ENCODE measurements at regions not wholly inside any gene's neighbourhood (a gene's known extent, or its start where the extent isn't known, plus 50 kb on each side); places are given as distances from the start of the nearest gene placed in this dataset.

DNA sequence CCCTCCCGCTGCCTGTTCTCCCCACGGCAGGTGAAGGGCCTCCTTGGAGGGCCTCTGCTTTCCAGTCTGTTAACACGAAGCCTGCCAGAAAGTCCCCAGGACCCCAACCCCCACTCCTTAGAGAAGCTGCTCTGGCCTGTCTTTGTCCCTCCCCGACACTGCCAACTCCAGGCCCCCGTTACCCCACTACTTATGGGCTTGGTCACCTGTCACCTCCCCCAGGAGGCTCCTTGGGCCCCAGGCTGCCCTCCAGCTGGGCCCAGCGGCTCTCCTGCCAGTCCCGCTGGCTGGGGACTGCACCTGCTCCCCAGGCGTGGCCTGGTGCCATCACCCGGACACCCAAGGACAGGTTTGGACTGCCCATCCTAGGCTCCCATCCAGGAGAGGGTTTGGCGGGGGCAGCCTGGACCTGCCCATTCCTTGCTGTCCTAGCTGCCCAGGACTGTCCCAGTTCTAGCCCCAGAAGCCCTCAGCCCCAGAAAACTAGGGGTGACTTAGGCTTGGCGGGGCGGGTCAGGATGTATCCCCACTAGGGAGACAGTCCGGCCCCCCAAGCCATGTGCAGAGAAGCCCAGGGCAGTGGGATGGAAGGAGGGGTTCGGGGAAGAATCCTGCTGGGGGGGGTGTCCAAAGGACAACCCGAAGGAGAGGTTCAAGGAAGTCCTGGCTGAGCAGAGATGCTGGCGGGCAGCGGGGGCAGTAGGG is 155.7 kb upstream of the C14orf180 start:
- Histone ChIP-seq H3K4me3 (ENCODE audit: low read length in 2 of 2) (no peak overlapping the region), H3K9me3 (ENCODE audit: control insufficient read depth in 2 of 2, insufficient read depth in 1 of 2, low read length in 1 of 2) (no peaks in the 10 kb centered on the region), H3K27ac (ENCODE audit: low read depth in 1 of 2, low read length in 1 of 2) (no peak overlapping the region), H3K27me3 (ENCODE audit: control insufficient read depth in 2 of 2, insufficient read depth in 1 of 2, low read length in 1 of 2) (peaks cover 0 to 2% of the 10 kb centered on the region in 2 donors), H3K36me3 (ENCODE audit: control insufficient read depth in 2 of 2, insufficient read depth in 2 of 2, low read length in 1 of 2) (no peaks in the 10 kb centered on the region), H3K4me1 (ENCODE audit: control insufficient read depth in 2 of 2, insufficient read depth in 2 of 2, low read length in 2 of 2) (no peaks in the 10 kb centered on the region)
- no peak for DNase-seq (ENCODE audit: low read depth in 6 of 9, low spot score in 9 of 9)
- WGBS = 93% methylated on average over 17 of the region's 17 CpGs

DNA sequence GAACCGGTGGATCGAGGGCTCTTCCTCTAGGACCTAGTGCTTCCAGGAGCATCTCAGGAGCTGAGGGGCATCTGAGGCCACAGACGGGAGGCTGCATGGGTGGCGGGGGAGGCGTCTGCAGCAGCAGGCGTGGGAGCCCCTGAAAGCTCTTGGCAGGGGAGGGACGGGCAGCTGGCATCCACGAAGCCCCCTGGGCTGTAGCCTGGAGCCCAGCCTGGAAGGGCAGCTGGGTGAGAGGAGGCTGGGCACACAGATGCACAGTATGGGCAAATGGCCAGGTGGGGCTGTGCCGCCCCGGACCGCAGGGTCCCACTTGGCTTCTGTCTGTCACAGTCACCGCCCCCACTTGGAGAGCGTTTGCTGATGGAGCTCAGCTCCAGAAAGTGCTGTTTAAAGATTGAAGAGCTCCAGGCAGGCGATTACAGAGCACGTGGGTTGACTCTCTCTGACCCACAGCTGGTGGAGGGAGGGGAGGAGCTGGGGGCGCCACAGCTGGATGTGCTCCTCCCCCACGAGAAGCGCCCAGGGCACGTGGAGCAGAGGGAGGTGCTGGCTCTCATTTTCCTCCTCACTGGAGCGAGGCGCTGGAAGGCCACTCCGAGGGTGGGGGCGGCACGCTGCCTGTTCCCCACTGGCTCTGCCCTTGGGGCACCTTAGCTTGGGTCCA is 155.0 kb upstream of the C14orf180 start:
- no peaks in the 10 kb centered on the region for H3K9me3 ChIP-seq (ENCODE audit: control insufficient read depth in 2 of 2, insufficient read depth in 1 of 2, low read length in 1 of 2)
- H3K4me3 ChIP-seq (ENCODE audit: low read length in 2 of 2) = no peak overlapping the region
- WGBS = 69% methylated on average over 24 of the region's 24 CpGs
- no peaks in the 10 kb centered on the region for H3K4me1 ChIP-seq (ENCODE audit: control insufficient read depth in 2 of 2, insufficient read depth in 2 of 2, low read length in 2 of 2)
- no peak for DNase-seq (ENCODE audit: low read depth in 6 of 9, low spot score in 9 of 9)
- peaks cover 0 to 2% of the 10 kb centered on the region in 2 donors for H3K27me3 ChIP-seq (ENCODE audit: control insufficient read depth in 2 of 2, insufficient read depth in 1 of 2, low read length in 1 of 2)
- H3K27ac ChIP-seq (ENCODE audit: low read depth in 1 of 2, low read length in 1 of 2) = no peak overlapping the region
- H3K36me3 ChIP-seq (ENCODE audit: control insufficient read depth in 2 of 2, insufficient read depth in 2 of 2, low read length in 1 of 2) = no peaks in the 10 kb centered on the region

DNA sequence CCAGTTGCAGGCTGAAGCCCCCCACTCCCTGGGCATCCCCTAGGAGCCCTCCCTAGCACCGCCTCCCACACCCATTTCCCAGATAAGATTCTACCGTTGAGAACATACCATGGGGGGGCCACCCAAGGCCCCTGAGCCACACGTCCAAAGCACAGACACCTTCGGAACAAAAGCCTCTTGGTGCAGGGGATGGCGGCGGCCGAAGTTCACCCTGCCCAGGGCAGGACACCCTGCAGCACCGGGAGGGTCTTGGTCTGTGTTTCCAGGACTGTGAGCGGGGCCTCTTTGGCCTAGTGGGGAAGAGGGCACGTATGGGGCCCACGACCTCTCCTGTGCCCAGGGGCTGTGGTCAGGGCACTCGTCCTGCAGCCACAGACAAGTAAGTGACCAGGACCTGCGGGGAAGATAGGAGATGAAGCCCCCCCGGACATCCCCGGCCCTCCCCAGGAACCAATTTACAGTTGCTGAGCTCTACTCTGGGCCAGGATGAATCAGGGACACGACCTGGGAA is 154.3 kb upstream of the C14orf180 start:
- H3K4me3 ChIP-seq (ENCODE audit: low read length in 2 of 2) = no peak overlapping the region
- no peak overlapping the region for H3K27ac ChIP-seq (ENCODE audit: low read depth in 1 of 2, low read length in 1 of 2)
- no peak for DNase-seq (ENCODE audit: low read depth in 6 of 9, low spot score in 9 of 9)
- 90% methylated on average over 16 of the region's 16 CpGs for WGBS
- H3K4me1 ChIP-seq (ENCODE audit: control insufficient read depth in 2 of 2, insufficient read depth in 2 of 2, low read length in 2 of 2) = no peaks in the 10 kb centered on the region
- no peaks in the 10 kb centered on the region for H3K9me3 ChIP-seq (ENCODE audit: control insufficient read depth in 2 of 2, insufficient read depth in 1 of 2, low read length in 1 of 2)
- peaks cover 0 to 2% of the 10 kb centered on the region in 2 donors for H3K27me3 ChIP-seq (ENCODE audit: control insufficient read depth in 2 of 2, insufficient read depth in 1 of 2, low read length in 1 of 2)
- no peaks in the 10 kb centered on the region for H3K36me3 ChIP-seq (ENCODE audit: control insufficient read depth in 2 of 2, insufficient read depth in 2 of 2, low read length in 1 of 2)

DNA sequence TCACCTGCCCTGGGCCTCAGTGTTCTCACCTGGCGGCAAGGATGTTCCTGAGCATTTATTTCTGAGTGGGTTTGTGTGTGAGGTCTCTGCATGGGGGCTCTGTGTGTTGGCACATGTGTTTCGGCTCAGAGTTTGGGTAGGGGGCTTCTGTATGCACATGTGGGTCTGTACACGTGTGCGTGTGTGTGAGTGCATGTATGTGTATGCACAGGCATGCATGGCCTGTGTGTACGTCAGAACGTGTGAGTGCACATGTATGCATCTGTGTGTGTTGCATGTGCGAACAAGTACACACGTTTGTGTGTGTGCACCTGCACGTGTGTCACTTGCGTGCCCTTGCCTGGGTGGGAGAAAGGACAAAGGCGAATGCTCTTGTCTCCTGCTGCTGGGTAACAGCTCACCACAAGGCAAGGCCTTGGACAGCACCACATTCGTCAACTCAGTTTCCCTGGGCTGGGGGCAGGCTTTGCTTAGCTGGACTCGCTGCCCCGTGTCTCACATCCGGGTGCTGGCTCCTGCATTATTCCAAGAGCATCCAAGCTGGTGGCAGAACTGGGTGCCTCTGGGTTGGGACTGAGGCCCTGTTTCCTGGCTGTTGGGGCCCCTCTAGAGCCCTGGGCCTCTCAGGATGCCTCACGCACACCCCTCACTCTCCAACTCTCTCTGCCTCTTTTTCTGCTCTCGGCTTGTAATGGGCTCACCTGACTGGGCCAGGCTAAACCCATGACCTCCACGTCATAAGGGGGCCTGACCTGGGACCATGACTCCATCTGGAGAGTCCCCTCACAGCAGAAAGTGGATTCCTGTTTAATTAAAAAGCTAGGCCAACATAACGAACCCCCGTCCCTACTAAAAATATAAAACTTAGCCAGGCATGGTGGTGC is 153.6 kb upstream of the C14orf180 start:
- no peak for DNase-seq (ENCODE audit: low read depth in 6 of 9, low spot score in 9 of 9)
- H3K4me3 ChIP-seq (ENCODE audit: low read length in 2 of 2) = no peak overlapping the region
- H3K27me3 ChIP-seq (ENCODE audit: control insufficient read depth in 2 of 2, insufficient read depth in 1 of 2, low read length in 1 of 2) = peaks cover 0 to 2% of the 10 kb centered on the region in 2 donors
- H3K36me3 ChIP-seq (ENCODE audit: control insufficient read depth in 2 of 2, insufficient read depth in 2 of 2, low read length in 1 of 2) = no peaks in the 10 kb centered on the region
- WGBS = 94% methylated on average over 20 of the region's 20 CpGs
- no peaks in the 10 kb centered on the region for H3K9me3 ChIP-seq (ENCODE audit: control insufficient read depth in 2 of 2, insufficient read depth in 1 of 2, low read length in 1 of 2)
- no peak overlapping the region for H3K27ac ChIP-seq (ENCODE audit: low read depth in 1 of 2, low read length in 1 of 2)
- H3K4me1 ChIP-seq (ENCODE audit: control insufficient read depth in 2 of 2, insufficient read depth in 2 of 2, low read length in 2 of 2) = no peaks in the 10 kb centered on the region

DNA sequence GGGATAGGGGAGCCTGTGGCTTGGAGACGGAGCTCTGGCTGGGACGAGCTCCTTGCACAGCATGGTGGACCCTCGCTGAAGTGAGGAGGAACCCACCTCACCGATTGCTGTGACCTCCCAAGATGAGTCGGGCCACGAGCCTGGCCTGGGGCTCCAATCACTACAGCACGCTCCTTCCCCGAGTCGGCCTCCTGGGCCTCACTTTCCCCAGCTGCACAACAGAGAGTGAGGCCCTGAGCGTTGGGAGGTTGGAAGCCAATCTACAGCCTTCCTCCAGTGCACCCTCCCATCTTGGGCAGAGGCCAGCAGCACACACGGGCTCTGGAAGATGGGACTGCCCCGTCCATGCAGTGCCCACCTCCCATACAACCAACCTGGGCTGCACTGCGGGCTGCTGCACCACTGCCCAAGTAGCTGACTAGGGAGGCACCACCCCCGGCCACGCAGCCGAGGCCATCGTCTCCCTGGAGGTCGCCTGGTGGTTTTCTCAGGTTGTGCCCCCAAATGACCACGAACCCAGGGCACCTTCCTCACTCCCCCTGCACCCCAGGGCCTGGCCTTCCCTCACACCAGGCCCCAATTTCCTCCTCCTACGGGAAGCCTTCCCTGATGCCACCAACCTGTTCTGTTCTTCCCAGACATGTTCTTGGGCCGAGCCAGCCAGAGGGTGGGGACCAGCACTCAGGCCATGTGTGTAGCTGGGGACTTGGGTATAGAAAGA is 152.3 kb upstream of the C14orf180 start:
- peaks cover 0 to 2% of the 10 kb centered on the region in 2 donors for H3K27me3 ChIP-seq (ENCODE audit: control insufficient read depth in 2 of 2, insufficient read depth in 1 of 2, low read length in 1 of 2)
- no peaks in the 10 kb centered on the region for H3K36me3 ChIP-seq (ENCODE audit: control insufficient read depth in 2 of 2, insufficient read depth in 2 of 2, low read length in 1 of 2)
- WGBS = 92% methylated on average over 21 of the region's 21 CpGs
- no peak for DNase-seq (ENCODE audit: low read depth in 6 of 9, low spot score in 9 of 9)
- H3K9me3 ChIP-seq (ENCODE audit: control insufficient read depth in 2 of 2, insufficient read depth in 1 of 2, low read length in 1 of 2) = no peaks in the 10 kb centered on the region
- H3K4me1 ChIP-seq (ENCODE audit: control insufficient read depth in 2 of 2, insufficient read depth in 2 of 2, low read length in 2 of 2) = no peaks in the 10 kb centered on the region
- H3K4me3 ChIP-seq (ENCODE audit: low read length in 2 of 2) = no peak overlapping the region
- no peak overlapping the region for H3K27ac ChIP-seq (ENCODE audit: low read depth in 1 of 2, low read length in 1 of 2)

DNA sequence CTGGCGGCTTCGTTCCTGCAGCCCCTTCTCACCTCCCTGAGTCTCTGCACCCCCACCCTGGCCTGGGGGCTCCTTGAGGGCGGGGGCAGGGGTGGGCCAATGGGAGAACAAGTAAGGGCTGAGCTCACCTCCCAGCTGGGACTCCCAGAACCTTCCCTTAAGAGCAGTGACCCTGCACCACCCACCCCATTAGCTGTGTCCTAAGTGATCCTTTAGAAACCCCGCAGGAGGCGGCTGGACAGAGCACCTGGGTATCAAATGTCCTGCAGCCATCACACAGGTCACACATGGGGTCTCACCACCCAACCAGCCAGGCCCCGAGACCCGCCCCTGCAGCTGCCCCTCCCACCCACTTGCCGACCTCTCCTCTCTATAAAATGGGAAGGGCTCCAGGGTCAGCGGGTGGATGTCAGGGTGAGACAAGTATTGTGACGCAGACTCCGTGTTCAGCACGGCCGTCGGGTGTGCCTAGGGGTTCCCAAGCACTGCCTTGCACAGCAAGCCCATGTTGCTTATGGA is 151.2 kb upstream of the C14orf180 start:
- H3K36me3 ChIP-seq (ENCODE audit: control insufficient read depth in 2 of 2, insufficient read depth in 2 of 2, low read length in 1 of 2) = no peaks in the 10 kb centered on the region
- H3K27me3 ChIP-seq (ENCODE audit: control insufficient read depth in 2 of 2, insufficient read depth in 1 of 2, low read length in 1 of 2) = no peaks in the 10 kb centered on the region
- H3K27ac ChIP-seq (ENCODE audit: low read depth in 1 of 2, low read length in 1 of 2) = no peak overlapping the region
- H3K4me1 ChIP-seq (ENCODE audit: control insufficient read depth in 2 of 2, insufficient read depth in 2 of 2, low read length in 2 of 2) = no peaks in the 10 kb centered on the region
- H3K4me3 ChIP-seq (ENCODE audit: low read length in 2 of 2) = no peak overlapping the region
- H3K9me3 ChIP-seq (ENCODE audit: control insufficient read depth in 2 of 2, insufficient read depth in 1 of 2, low read length in 1 of 2) = no peaks in the 10 kb centered on the region
- DNase-seq (ENCODE audit: low read depth in 6 of 9, low spot score in 9 of 9) = no peak
- whole genome bisulfite sequencing = 82% methylated on average over 14 of the region's 14 CpGs

DNA sequence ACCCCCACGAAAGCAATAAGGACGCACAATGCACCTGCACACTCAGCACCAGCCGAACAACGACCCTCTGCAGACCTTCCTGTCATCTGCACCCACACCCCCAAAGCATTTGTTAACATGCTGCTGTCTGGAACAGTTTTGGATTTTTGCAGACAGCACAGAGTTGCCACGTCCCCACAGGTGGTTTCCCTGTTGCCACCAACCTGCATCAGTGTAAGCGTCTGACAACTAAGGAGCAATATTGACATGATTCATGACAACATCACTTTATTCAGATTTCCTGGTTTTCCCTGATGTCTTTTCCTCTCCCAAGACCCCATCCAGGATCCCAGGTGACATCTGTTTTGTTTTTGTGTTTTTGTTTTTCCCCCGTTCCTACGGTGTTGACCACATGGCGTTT is 150.7 kb upstream of the C14orf180 start:
- H3K4me3 ChIP-seq (ENCODE audit: low read length in 2 of 2) = no peak overlapping the region
- no peak for DNase-seq (ENCODE audit: low read depth in 6 of 9, low spot score in 9 of 9)
- no peaks in the 10 kb centered on the region for H3K27me3 ChIP-seq (ENCODE audit: control insufficient read depth in 2 of 2, insufficient read depth in 1 of 2, low read length in 1 of 2)
- H3K36me3 ChIP-seq (ENCODE audit: control insufficient read depth in 2 of 2, insufficient read depth in 2 of 2, low read length in 1 of 2) = no peaks in the 10 kb centered on the region
- WGBS = 66% methylated on average over 9 of the region's 9 CpGs
- H3K9me3 ChIP-seq (ENCODE audit: control insufficient read depth in 2 of 2, insufficient read depth in 1 of 2, low read length in 1 of 2) = no peaks in the 10 kb centered on the region
- H3K27ac ChIP-seq (ENCODE audit: low read depth in 1 of 2, low read length in 1 of 2) = no peak overlapping the region
- H3K4me1 ChIP-seq (ENCODE audit: control insufficient read depth in 2 of 2, insufficient read depth in 2 of 2, low read length in 2 of 2) = no peaks in the 10 kb centered on the region

DNA sequence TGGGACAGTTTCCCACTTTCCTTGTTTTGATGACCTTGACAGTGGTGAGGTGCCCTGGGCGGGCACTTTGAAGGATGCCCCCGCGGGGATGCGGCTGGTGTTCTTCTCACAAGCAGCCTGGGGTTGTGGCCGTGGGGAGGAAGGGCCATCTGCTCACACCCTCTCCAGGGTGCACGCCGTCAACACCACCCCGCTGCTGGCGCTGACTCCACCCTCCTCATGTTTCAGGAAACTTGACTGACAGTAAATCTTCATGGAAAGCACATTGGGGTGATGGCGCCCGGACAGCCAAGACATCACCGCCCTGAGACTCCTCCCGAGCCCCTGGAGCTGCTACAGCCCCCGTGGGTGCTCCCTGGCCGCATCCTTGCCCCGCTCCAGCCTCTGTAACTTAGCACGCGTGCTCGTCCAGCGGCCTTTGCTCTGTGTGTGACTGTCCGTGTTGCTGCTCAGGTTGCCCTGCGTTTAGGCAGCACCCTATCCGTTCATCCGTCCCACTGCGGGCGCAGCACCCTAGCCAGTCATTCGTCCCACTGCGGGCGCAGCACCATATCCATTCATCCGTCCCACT is 150.2 kb upstream of the C14orf180 start:
- Histone ChIP-seq H3K36me3 (ENCODE audit: control insufficient read depth in 2 of 2, insufficient read depth in 2 of 2, low read length in 1 of 2) (no peaks in the 10 kb centered on the region), H3K27me3 (ENCODE audit: control insufficient read depth in 2 of 2, insufficient read depth in 1 of 2, low read length in 1 of 2) (no peaks in the 10 kb centered on the region), H3K4me3 (ENCODE audit: low read length in 2 of 2) (no peak overlapping the region), H3K27ac (ENCODE audit: low read depth in 1 of 2, low read length in 1 of 2) (no peak overlapping the region), H3K4me1 (ENCODE audit: control insufficient read depth in 2 of 2, insufficient read depth in 2 of 2, low read length in 2 of 2) (no peaks in the 10 kb centered on the region), H3K9me3 (ENCODE audit: control insufficient read depth in 2 of 2, insufficient read depth in 1 of 2, low read length in 1 of 2) (no peaks in the 10 kb centered on the region)
- 76% methylated on average over 30 of the region's 30 CpGs for WGBS
- no peak for DNase-seq (ENCODE audit: low read depth in 6 of 9, low spot score in 9 of 9)
